ENCODE measurements at regions not wholly inside any gene's neighbourhood (a gene's known extent, or its start where the extent isn't known, plus 50 kb on each side); places are given as distances from the start of the nearest gene placed in this dataset.
"Not testable (repeated sequence)": the region's sequence is repeated elsewhere in the genome, so short reads cannot be mapped to it uniquely, and the experiment has no call there.

DNA sequence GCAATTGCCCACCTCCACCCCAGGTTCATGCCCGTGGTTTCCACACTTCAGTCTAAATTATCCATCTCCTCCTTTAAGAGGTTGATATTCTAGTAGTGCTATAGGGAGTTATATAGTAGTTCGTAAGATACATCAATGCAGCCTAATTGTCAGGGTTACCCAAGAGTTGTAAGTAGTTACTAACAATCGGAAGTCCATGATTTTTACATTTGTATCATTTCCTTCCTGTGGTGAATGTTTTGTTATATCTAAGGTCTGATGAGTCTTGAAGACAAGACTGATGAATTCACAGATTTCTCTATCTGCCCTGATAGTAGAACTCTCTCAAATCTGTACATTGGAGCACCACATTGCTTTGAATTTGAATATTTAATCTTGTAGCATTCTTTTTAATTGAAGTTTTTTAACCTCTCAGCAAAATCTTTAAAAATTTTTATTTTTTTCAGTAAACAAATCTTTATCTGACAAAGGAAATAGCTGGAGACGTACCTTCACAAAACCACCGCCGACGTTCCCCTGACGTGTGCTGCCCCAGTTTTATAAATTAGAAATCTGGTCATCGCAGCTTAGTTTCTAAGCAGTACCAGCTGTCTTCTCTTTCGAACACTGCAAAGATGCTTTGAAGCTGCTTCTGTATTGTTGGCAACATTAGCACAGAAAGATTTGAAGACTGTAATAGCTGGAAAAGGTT lies 264.5 kb downstream of the SOCS6 start:
- no peaks in the 10 kb centered on the region for H3K36me3 ChIP-seq (replicated peaks; ENCODE audit: insufficient read depth, low read length)
- no peak overlapping the region for H3K9ac ChIP-seq (ENCODE audit: low read length)
- no peaks in the 10 kb centered on the region for H3K9me2 ChIP-seq (replicated peaks; ENCODE audit: insufficient read depth, low read length)
- no peaks in the 10 kb centered on the region for H3K9me3 ChIP-seq (replicated peaks; ENCODE audit: insufficient read depth, low read length)
- DNase-seq = no peak
- no peak overlapping the region for H3K4me3 ChIP-seq (ENCODE audit: low read length)
- H3K79me2 ChIP-seq (ENCODE audit: low read length) = no peaks in the 10 kb centered on the region
- no peak for TF ChIP-seq EZH2phosphoT487 (IDR thresholded peaks at IDR 0.05; ENCODE audit: low read length)
- TF ChIP-seq, protein P1, sequence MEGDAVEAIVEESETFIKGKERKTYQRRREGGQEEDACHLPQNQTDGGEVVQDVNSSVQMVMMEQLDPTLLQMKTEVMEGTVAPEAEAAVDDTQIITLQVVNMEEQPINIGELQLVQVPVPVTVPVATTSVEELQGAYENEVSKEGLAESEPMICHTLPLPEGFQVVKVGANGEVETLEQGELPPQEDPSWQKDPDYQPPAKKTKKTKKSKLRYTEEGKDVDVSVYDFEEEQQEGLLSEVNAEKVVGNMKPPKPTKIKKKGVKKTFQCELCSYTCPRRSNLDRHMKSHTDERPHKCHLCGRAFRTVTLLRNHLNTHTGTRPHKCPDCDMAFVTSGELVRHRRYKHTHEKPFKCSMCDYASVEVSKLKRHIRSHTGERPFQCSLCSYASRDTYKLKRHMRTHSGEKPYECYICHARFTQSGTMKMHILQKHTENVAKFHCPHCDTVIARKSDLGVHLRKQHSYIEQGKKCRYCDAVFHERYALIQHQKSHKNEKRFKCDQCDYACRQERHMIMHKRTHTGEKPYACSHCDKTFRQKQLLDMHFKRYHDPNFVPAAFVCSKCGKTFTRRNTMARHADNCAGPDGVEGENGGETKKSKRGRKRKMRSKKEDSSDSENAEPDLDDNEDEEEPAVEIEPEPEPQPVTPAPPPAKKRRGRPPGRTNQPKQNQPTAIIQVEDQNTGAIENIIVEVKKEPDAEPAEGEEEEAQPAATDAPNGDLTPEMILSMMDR (IDR thresholded peaks at IDR 0.05; ENCODE audit: low read length) = no peak
- TF ChIP-seq EZH2 (optimal IDR thresholded peaks at IDR 0.05; ENCODE audit: low read depth, low read length) = no peak
- H3K27me3 ChIP-seq (replicated peaks; ENCODE audit: insufficient read depth, low read length) = no peaks in the 10 kb centered on the region
- no peak overlapping the region for H2AFZ ChIP-seq (ENCODE audit: low read length)
- no peak overlapping the region for H3K27ac ChIP-seq (ENCODE audit: low read length)
- H3K4me2 ChIP-seq (ENCODE audit: low read depth, low read length) = no peak overlapping the region
- no peaks in the 10 kb centered on the region for H3F3A ChIP-seq (ENCODE audit: insufficient read depth, low read length)
- no peaks in the 10 kb centered on the region for H4K20me1 ChIP-seq (ENCODE audit: insufficient read depth, low read length)
- H3K4me1 ChIP-seq (ENCODE audit: low read length) = no peaks in the 10 kb centered on the region

DNA sequence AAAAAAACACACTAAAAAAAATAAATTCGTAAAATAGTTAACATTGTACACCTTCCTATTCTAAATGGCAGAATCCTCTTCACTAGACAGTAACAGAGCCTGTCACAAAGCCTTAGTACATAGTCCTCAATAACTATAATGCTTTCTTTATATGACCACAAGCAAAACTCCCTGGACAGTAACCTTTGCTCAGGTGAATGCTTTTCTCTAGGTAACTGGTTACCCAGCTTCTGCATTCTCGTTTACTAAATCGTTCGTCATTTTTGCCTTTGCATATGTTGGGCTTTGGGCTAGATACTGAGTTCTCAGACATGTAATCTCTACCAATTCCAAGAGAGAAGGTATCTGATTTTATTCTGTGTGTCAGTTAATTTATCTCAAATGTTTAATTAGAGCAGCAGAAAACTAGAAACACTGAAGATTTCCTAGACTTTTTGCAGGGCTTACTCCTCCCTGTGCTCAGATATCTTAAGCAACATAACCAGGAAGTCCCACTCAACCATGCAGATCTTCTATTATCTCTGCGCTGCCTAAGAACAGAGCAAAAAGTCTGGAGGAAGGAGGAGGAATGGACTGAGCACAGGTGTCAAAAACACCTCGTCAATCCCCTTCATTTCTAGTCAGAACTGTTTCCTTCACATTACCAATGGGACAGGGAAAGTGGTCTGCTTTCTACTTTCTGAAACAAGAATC lies 247.7 kb downstream of the SOCS6 start:
- Histone ChIP-seq H3K9me3 (replicated peaks; ENCODE audit: insufficient read depth, low read length) (no peaks in the 10 kb centered on the region), H2AFZ (ENCODE audit: low read length) (no peak overlapping the region)

DNA sequence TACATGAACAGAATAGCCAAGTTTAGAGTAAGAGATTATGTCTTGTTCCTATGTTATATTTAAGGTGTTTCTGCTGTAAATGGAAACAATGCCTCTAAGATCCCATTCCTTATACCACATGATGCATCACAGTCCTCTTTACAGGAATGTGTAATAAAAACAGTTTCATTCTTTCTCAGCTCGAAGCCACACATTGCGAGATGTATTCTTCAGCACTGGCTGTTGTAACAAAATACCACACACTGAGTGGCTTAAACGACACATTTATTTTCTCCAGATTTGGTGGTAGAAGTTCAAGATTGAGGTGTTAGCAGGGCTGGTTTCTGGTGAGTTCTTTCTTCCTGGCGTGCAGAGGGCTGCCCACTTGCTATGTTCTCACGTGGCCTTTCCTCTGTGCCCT lies 246.2 kb downstream of the SOCS6 start:
- Histone ChIP-seq H3K4me2 (ENCODE audit: low read depth, low read length) (no peak overlapping the region), H3K36me3 (replicated peaks; ENCODE audit: insufficient read depth, low read length) (no peaks in the 10 kb centered on the region), H3K79me2 (ENCODE audit: low read length) (no peaks in the 10 kb centered on the region), H3K9ac (ENCODE audit: low read length) (no peak overlapping the region), H3F3A (ENCODE audit: insufficient read depth, low read length) (no peaks in the 10 kb centered on the region), H3K4me3 (ENCODE audit: low read length) (no peak overlapping the region), H3K9me2 (replicated peaks; ENCODE audit: insufficient read depth, low read length) (no peaks in the 10 kb centered on the region), H3K27ac (ENCODE audit: low read length) (no peak overlapping the region), H4K20me1 (ENCODE audit: insufficient read depth, low read length) (no peaks in the 10 kb centered on the region), H3K9me3 (replicated peaks; ENCODE audit: insufficient read depth, low read length) (no peaks in the 10 kb centered on the region), H2AFZ (ENCODE audit: low read length) (no peak overlapping the region), H3K4me1 (ENCODE audit: low read length) (no peaks in the 10 kb centered on the region), H3K27me3 (replicated peaks; ENCODE audit: insufficient read depth, low read length) (no peaks in the 10 kb centered on the region)
- TF ChIP-seq, protein P1 (IDR thresholded peaks at IDR 0.05; ENCODE audit: low read length) = no peak
- no peak for TF ChIP-seq EZH2phosphoT487 (IDR thresholded peaks at IDR 0.05; ENCODE audit: low read length)
- no peak for TF ChIP-seq EZH2 (optimal IDR thresholded peaks at IDR 0.05; ENCODE audit: low read depth, low read length)
- no peak for DNase-seq

More for the DNA sequence above, 247.7 kb downstream of the SOCS6 start:
- TF ChIP-seq EZH2 (optimal IDR thresholded peaks at IDR 0.05; ENCODE audit: low read depth, low read length) (no peak), EZH2phosphoT487 (IDR thresholded peaks at IDR 0.05; ENCODE audit: low read length) (no peak)
- TF ChIP-seq, protein P1 (IDR thresholded peaks at IDR 0.05; ENCODE audit: low read length) = no peak
- Histone ChIP-seq H3K27me3 (replicated peaks; ENCODE audit: insufficient read depth, low read length) (no peaks in the 10 kb centered on the region), H3K9ac (ENCODE audit: low read length) (no peak overlapping the region), H3K79me2 (ENCODE audit: low read length) (no peaks in the 10 kb centered on the region), H3K4me1 (ENCODE audit: low read length) (no peaks in the 10 kb centered on the region), H3F3A (ENCODE audit: insufficient read depth, low read length) (no peaks in the 10 kb centered on the region), H3K4me2 (ENCODE audit: low read depth, low read length) (no peak overlapping the region), H3K36me3 (replicated peaks; ENCODE audit: insufficient read depth, low read length) (no peaks in the 10 kb centered on the region), H3K4me3 (ENCODE audit: low read length) (no peak overlapping the region), H4K20me1 (ENCODE audit: insufficient read depth, low read length) (no peaks in the 10 kb centered on the region), H3K27ac (ENCODE audit: low read length) (no peak overlapping the region), H3K9me2 (replicated peaks; ENCODE audit: insufficient read depth, low read length) (no peaks in the 10 kb centered on the region)
- DNase-seq = no peak

DNA sequence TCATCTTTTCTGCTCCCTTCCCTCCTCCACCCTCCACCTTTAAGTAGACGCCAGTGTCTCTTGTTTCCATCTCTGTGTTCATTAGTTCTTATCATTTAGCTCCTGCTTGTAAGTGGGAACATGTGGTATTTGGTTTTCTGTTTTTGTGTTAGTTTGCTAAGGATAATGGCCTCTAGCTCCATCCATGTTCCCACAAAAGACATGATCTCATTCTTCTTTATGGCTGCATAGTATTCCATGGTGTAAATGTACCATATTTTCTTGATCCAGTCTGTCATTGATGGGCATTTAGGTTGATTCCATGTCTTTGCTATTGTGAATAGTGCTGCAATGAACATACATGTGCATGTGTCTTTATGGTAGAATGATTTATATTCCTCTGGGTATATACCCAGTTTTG lies 236.5 kb downstream of the SOCS6 start:
- H3K4me1 ChIP-seq (ENCODE audit: low read length); H3K79me2 ChIP-seq (ENCODE audit: low read length); H3K27me3 ChIP-seq (replicated peaks; ENCODE audit: insufficient read depth, low read length); H3K36me3 ChIP-seq (replicated peaks; ENCODE audit: insufficient read depth, low read length); H3K4me2 ChIP-seq (ENCODE audit: low read depth, low read length); H3K27ac ChIP-seq (ENCODE audit: low read length); H3F3A ChIP-seq (ENCODE audit: insufficient read depth, low read length); DNase-seq; H3K4me3 ChIP-seq (ENCODE audit: low read length); H2AFZ ChIP-seq (ENCODE audit: low read length); H4K20me1 ChIP-seq (ENCODE audit: insufficient read depth, low read length); H3K9me3 ChIP-seq (replicated peaks; ENCODE audit: insufficient read depth, low read length); H3K9me2 ChIP-seq (replicated peaks; ENCODE audit: insufficient read depth, low read length); H3K9ac ChIP-seq (ENCODE audit: low read length): not testable (repeated sequence)
